ENCODE measurements at regions not wholly inside any gene's neighbourhood (a gene's known extent, or its start where the extent isn't known, plus 50 kb on each side); places are given as distances from the start of the nearest gene placed in this dataset.

- H3K36me3 Mint-ChIP-seq (ENCODE audit: low read depth) = peaks cover 3% of the 10 kb centered on the region
- no peaks in the 10 kb centered on the region for H3K27me3 Mint-ChIP-seq
- ATAC-seq = no peak
- no peak overlapping the region for H3K27ac Mint-ChIP-seq
- H3K9me3 ChIP-seq (ENCODE audit: control insufficient read depth, low read length, poor library complexity, severe bottlenecking) = no peaks in the 10 kb centered on the region
- peak overlapping the region; percentile 60 for H3K4me3 Mint-ChIP-seq
- DNase-seq = no peak
- peaks cover 19% of the 10 kb centered on the region for H3K4me1 Mint-ChIP-seq
Observed at GRCh38 chr4:163610648-163611047, 116.2 kb downstream of the TMA16 start.

GRCh38 chr4:163611182-163611581, 116.7 kb downstream of the TMA16 start:
- DNase-seq (no peak), ATAC-seq (no peak)
- H3K4me3 Mint-ChIP-seq = no peak overlapping the region
- no peaks in the 10 kb centered on the region for H3K9me3 ChIP-seq (ENCODE audit: control insufficient read depth, low read length, poor library complexity, severe bottlenecking)
- peaks cover 3% of the 10 kb centered on the region for H3K36me3 Mint-ChIP-seq (ENCODE audit: low read depth)
- peaks cover 19% of the 10 kb centered on the region for H3K4me1 Mint-ChIP-seq
- H3K27me3 Mint-ChIP-seq = no peaks in the 10 kb centered on the region
- H3K27ac Mint-ChIP-seq = no peak overlapping the region

- no peak for ATAC-seq
Observed at GRCh38 chr4:163611784-163612445, 117.4 kb downstream of the TMA16 start.

GRCh38 chr4:163612762-163613161, 118.3 kb downstream of the TMA16 start:
- no peak overlapping the region for H3K27ac Mint-ChIP-seq
- no peaks in the 10 kb centered on the region for H3K27me3 Mint-ChIP-seq
- DNase-seq = no peak
- peak overlapping the region; percentile 57 for H3K4me3 Mint-ChIP-seq
- no peaks in the 10 kb centered on the region for H3K9me3 ChIP-seq (ENCODE audit: control insufficient read depth, low read length, poor library complexity, severe bottlenecking)
- peaks cover 15% of the 10 kb centered on the region for H3K4me1 Mint-ChIP-seq
- ATAC-seq = no peak
- H3K36me3 Mint-ChIP-seq (ENCODE audit: low read depth) = peaks cover 3% of the 10 kb centered on the region

More at GRCh38 chr4:163611784-163612445, 117.4 kb downstream of the TMA16 start:
- Mint-ChIP-seq H3K27ac (no peak overlapping the region), H3K4me3 (peak overlapping the region; percentile 57), H3K4me1 (peaks cover 19% of the 10 kb centered on the region), H3K36me3 (ENCODE audit: low read depth) (peaks cover 3% of the 10 kb centered on the region), H3K27me3 (no peaks in the 10 kb centered on the region)
- H3K9me3 ChIP-seq (ENCODE audit: control insufficient read depth, low read length, poor library complexity, severe bottlenecking) = no peaks in the 10 kb centered on the region
- no peak for DNase-seq

- no peak for ATAC-seq
- H3K9me3 ChIP-seq (ENCODE audit: control insufficient read depth, low read length, poor library complexity, severe bottlenecking) = no peaks in the 10 kb centered on the region
- Mint-ChIP-seq H3K27me3 (no peaks in the 10 kb centered on the region), H3K27ac (no peak overlapping the region), H3K4me3 (peak overlapping the region; percentile 57), H3K4me1 (peaks cover 12% of the 10 kb centered on the region), H3K36me3 (ENCODE audit: low read depth) (peaks cover 3% of the 10 kb centered on the region)
- no peak for DNase-seq
Observed at GRCh38 chr4:163613383-163613782, 118.9 kb downstream of the TMA16 start.

- no peak overlapping the region for H3K4me3 Mint-ChIP-seq
- ATAC-seq (no peak), DNase-seq (no peak)
- H3K36me3 Mint-ChIP-seq (ENCODE audit: low read depth) = peaks cover 7% of the 10 kb centered on the region
- H3K27ac Mint-ChIP-seq = no peak overlapping the region
- no peaks in the 10 kb centered on the region for H3K27me3 Mint-ChIP-seq
- H3K9me3 ChIP-seq (ENCODE audit: control insufficient read depth, low read length, poor library complexity, severe bottlenecking) = no peaks in the 10 kb centered on the region
- H3K4me1 Mint-ChIP-seq = peaks cover 2% of the 10 kb centered on the region
Observed at GRCh38 chr4:163614866-163615265, 120.4 kb downstream of the TMA16 start.

GRCh38 chr4:163618845-163619244, 124.4 kb downstream of the TMA16 start:
- Mint-ChIP-seq H3K4me1 (peaks cover 16% of the 10 kb centered on the region), H3K27ac (no peak overlapping the region), H3K27me3 (no peaks in the 10 kb centered on the region), H3K36me3 (ENCODE audit: low read depth) (peaks cover 4% of the 10 kb centered on the region), H3K4me3 (no peak overlapping the region)
- DNase-seq (no peak), ATAC-seq (no peak)
- no peaks in the 10 kb centered on the region for H3K9me3 ChIP-seq (ENCODE audit: control insufficient read depth, low read length, poor library complexity, severe bottlenecking)

GRCh38 chr4:163620738-163621137, 126.2 kb downstream of the TMA16 start:
- H3K36me3 Mint-ChIP-seq (ENCODE audit: low read depth) = peaks cover 4% of the 10 kb centered on the region
- ATAC-seq (no peak), DNase-seq (no peak)
- H3K4me1 Mint-ChIP-seq = peaks cover 32% of the 10 kb centered on the region
- no peak overlapping the region for H3K27ac Mint-ChIP-seq
- no peak overlapping the region for H3K4me3 Mint-ChIP-seq
- no peaks in the 10 kb centered on the region for H3K9me3 ChIP-seq (ENCODE audit: control insufficient read depth, low read length, poor library complexity, severe bottlenecking)
- H3K27me3 Mint-ChIP-seq = no peaks in the 10 kb centered on the region

- ATAC-seq = no peak
- H3K27ac Mint-ChIP-seq = no peak overlapping the region
- no peak overlapping the region for H3K4me3 Mint-ChIP-seq
- peaks cover 4% of the 10 kb centered on the region for H3K36me3 Mint-ChIP-seq (ENCODE audit: low read depth)
- no peaks in the 10 kb centered on the region for H3K27me3 Mint-ChIP-seq
- no peaks in the 10 kb centered on the region for H3K9me3 ChIP-seq (ENCODE audit: control insufficient read depth, low read length, poor library complexity, severe bottlenecking)
- no peak for DNase-seq
- peaks cover 34% of the 10 kb centered on the region for H3K4me1 Mint-ChIP-seq
Observed at GRCh38 chr4:163621821-163622220, 127.3 kb downstream of the TMA16 start.

- no peaks in the 10 kb centered on the region for H3K9me3 ChIP-seq (ENCODE audit: control insufficient read depth, low read length, poor library complexity, severe bottlenecking)
- ATAC-seq (no peak), DNase-seq (no peak)
- Mint-ChIP-seq H3K36me3 (ENCODE audit: low read depth) (peaks cover 4% of the 10 kb centered on the region), H3K27ac (no peak overlapping the region), H3K27me3 (no peaks in the 10 kb centered on the region), H3K4me3 (no peak overlapping the region), H3K4me1 (peaks cover 34% of the 10 kb centered on the region)
Observed at GRCh38 chr4:163622379-163623035, 128.0 kb downstream of the TMA16 start.

- no peak for DNase-seq
- no peak overlapping the region for H3K27ac Mint-ChIP-seq
- no peak overlapping the region for H3K4me3 Mint-ChIP-seq
Observed at GRCh38 chr4:163623787-163624186, 129.3 kb downstream of the TMA16 start.

GRCh38 chr4:163624727-163625126, 130.2 kb downstream of the TMA16 start:
- Mint-ChIP-seq H3K36me3 (ENCODE audit: low read depth) (peaks cover 2% of the 10 kb centered on the region), H3K4me3 (peak overlapping the region; percentile 75), H3K27ac (peak overlapping the region; percentile 25), H3K4me1 (peaks cover 34% of the 10 kb centered on the region), H3K27me3 (no peaks in the 10 kb centered on the region)
- ATAC-seq (peak; percentile 75), DNase-seq (no peak)
- no peaks in the 10 kb centered on the region for H3K9me3 ChIP-seq (ENCODE audit: control insufficient read depth, low read length, poor library complexity, severe bottlenecking)

More at GRCh38 chr4:163623787-163624186, 129.3 kb downstream of the TMA16 start:
- no peaks in the 10 kb centered on the region for H3K27me3 Mint-ChIP-seq
- peaks cover 34% of the 10 kb centered on the region for H3K4me1 Mint-ChIP-seq
- ATAC-seq = no peak
- peaks cover 5% of the 10 kb centered on the region for H3K36me3 Mint-ChIP-seq (ENCODE audit: low read depth)
- no peaks in the 10 kb centered on the region for H3K9me3 ChIP-seq (ENCODE audit: control insufficient read depth, low read length, poor library complexity, severe bottlenecking)

- no peaks in the 10 kb centered on the region for H3K4me1 Mint-ChIP-seq
- no peaks in the 10 kb centered on the region for H3K27me3 Mint-ChIP-seq
- H3K36me3 Mint-ChIP-seq (ENCODE audit: low read depth) = peaks cover 2% of the 10 kb centered on the region
- H3K27ac Mint-ChIP-seq = no peak overlapping the region
- no peak for DNase-seq
- no peaks in the 10 kb centered on the region for H3K9me3 ChIP-seq (ENCODE audit: control insufficient read depth, low read length, poor library complexity, severe bottlenecking)
- ATAC-seq = no peak
- H3K4me3 Mint-ChIP-seq = no peak overlapping the region
Observed at GRCh38 chr4:163631288-163631687, 136.8 kb downstream of the TMA16 start.

GRCh38 chr4:163638909-163639308, 144.4 kb downstream of the TMA16 start:
- H3K9me3 ChIP-seq (ENCODE audit: control insufficient read depth, low read length, poor library complexity, severe bottlenecking) = no peaks in the 10 kb centered on the region
- no peak for ATAC-seq
- Mint-ChIP-seq H3K27me3 (no peaks in the 10 kb centered on the region), H3K4me3 (no peak overlapping the region), H3K36me3 (ENCODE audit: low read depth) (no peaks in the 10 kb centered on the region), H3K4me1 (no peaks in the 10 kb centered on the region), H3K27ac (no peak overlapping the region)
- DNase-seq = no peak

Data from T-helper 17 cell (primary cell).